ENCODE measurements at regions not wholly inside any gene's neighbourhood (a gene's known extent, or its start where the extent isn't known, plus 50 kb on each side); places are given as distances from the start of the nearest gene placed in this dataset.

- 92 to 94% methylated on average over 8 of the region's 8 CpGs for WGBS, 2 donors
- Histone ChIP-seq H3K27me3 (no peaks in the 10 kb centered on the region), H3K36me3 (no peaks in the 10 kb centered on the region), H3K4me1 (no peaks in the 10 kb centered on the region), H3K4me3 (no peak overlapping the region), H3K27ac (no peak overlapping the region), H3K9me3 (no peaks in the 10 kb centered on the region)
- DNase-seq: no peak
- TF ChIP-seq, protein P1, sequence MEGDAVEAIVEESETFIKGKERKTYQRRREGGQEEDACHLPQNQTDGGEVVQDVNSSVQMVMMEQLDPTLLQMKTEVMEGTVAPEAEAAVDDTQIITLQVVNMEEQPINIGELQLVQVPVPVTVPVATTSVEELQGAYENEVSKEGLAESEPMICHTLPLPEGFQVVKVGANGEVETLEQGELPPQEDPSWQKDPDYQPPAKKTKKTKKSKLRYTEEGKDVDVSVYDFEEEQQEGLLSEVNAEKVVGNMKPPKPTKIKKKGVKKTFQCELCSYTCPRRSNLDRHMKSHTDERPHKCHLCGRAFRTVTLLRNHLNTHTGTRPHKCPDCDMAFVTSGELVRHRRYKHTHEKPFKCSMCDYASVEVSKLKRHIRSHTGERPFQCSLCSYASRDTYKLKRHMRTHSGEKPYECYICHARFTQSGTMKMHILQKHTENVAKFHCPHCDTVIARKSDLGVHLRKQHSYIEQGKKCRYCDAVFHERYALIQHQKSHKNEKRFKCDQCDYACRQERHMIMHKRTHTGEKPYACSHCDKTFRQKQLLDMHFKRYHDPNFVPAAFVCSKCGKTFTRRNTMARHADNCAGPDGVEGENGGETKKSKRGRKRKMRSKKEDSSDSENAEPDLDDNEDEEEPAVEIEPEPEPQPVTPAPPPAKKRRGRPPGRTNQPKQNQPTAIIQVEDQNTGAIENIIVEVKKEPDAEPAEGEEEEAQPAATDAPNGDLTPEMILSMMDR (IDR thresholded peaks at IDR 0.05): no peak
- no peak for TF ChIP-seq POLR2A (IDR thresholded peaks at IDR 0.05)
- intact Hi-C loops (cut with DNase I): no loop called here
Observed at GRCh38 chr5:2910401-2911175, 159.1 kb upstream of the IRX2 start.

DNA sequence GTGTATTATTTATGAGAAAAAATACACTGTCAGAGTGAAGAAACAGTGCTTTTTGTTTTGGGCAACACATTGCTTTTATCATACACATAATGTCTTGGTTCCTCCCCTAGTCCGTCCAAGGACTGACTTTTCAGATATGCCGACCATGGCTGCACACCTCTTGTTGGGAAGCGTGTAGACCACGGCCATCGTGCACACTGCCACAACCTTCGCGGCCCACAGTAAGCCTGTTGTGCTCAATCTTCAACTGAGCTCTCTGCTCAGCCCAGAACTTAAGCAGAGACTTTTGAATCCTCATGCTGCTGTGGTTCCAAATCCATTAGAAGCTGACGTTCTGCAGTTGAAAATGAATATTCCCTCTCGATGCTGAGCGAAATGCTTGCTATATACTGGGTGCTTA is 157.6 kb upstream of the IRX2 start:
- intact Hi-C loops (cut with DNase I): no loop called here
- Histone ChIP-seq H3K36me3 (no peaks in the 10 kb centered on the region), H3K27me3 (no peaks in the 10 kb centered on the region), H3K27ac (no peak overlapping the region), H3K9me3 (no peaks in the 10 kb centered on the region), H3K4me1 (no peaks in the 10 kb centered on the region), H3K4me3 (no peak overlapping the region)
- no peak for DNase-seq
- TF ChIP-seq POLR2A (IDR thresholded peaks at IDR 0.05): no peak
- no peak for TF ChIP-seq POLR2AphosphoS5 (IDR thresholded peaks at IDR 0.05)
- TF ChIP-seq, protein P1 (IDR thresholded peaks at IDR 0.05): no peak
- TF ChIP-seq EP300 (IDR thresholded peaks at IDR 0.05): no peak
- 91% methylated on average over 10 of the region's 10 CpGs for WGBS, 2 donors

DNA sequence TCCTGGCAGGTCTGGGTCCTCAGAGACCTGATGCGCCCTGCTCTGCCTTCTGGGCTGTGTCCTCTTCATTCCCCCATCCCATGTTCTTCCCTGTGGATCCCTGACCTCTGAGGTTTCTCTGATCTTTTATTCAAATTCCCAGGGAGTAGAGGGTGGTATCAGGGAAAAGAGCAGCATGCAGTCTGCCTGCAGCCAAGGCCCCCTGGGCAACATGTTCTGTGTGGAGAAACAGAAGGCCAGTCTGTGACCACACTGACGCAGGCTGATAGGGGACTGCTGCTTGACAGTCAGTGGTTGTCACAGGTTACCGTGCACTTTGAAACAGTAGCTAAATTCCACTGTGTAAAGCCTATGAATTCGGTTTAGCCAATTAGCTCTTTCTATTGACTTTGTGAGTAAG is 156.6 kb upstream of the IRX2 start:
- intact Hi-C loops (cut with DNase I): no loop called here
- no peaks in the 10 kb centered on the region for H3K9me3 ChIP-seq
- TF ChIP-seq EP300 (IDR thresholded peaks at IDR 0.05): no peak
- TF ChIP-seq, protein P1 (IDR thresholded peaks at IDR 0.05): no peak
- no peak for TF ChIP-seq POLR2A (IDR thresholded peaks at IDR 0.05)
- no peak for TF ChIP-seq POLR2AphosphoS5 (IDR thresholded peaks at IDR 0.05)
- no peaks in the 10 kb centered on the region for H3K27me3 ChIP-seq
- 69 to 81% methylated on average over 4 of the region's 4 CpGs for WGBS, 2 donors
- H3K27ac ChIP-seq: no peak overlapping the region
- H3K4me1 ChIP-seq: no peaks in the 10 kb centered on the region
- no peak overlapping the region for H3K4me3 ChIP-seq
- H3K36me3 ChIP-seq: no peaks in the 10 kb centered on the region
- DNase-seq: no peak

- no peak for TF ChIP-seq EP300 (IDR thresholded peaks at IDR 0.05)
Observed at GRCh38 chr5:2906302-2907090, 155.0 kb upstream of the IRX2 start.

DNA sequence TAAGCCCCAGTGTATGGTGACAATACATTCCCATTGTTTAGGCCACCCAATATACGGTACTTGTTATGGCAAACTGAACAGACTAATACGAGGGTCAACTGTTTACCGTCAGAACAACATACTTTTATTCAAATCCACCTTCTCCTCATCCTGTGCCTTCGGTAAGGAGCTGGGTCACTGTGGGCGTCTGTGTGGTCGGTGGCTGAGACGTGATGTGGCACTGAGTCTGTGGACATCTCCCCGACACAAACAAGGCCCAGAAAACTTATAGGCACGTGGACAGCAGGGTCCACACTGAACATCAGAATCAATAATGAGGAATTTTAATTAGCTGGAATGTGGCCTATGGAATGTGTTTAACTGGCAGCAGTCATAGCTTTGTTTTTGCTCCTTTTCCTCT is 154.3 kb upstream of the IRX2 start:
- Histone ChIP-seq H3K36me3 (no peaks in the 10 kb centered on the region), H3K4me1 (no peaks in the 10 kb centered on the region), H3K27me3 (no peaks in the 10 kb centered on the region), H3K27ac (no peak overlapping the region), H3K9me3 (no peaks in the 10 kb centered on the region), H3K4me3 (no peak overlapping the region)
- TF ChIP-seq POLR2AphosphoS5 (IDR thresholded peaks at IDR 0.05) (no peak), POLR2A (IDR thresholded peaks at IDR 0.05) (no peak), EP300 (IDR thresholded peaks at IDR 0.05) (no peak)
- TF ChIP-seq, protein P1 (IDR thresholded peaks at IDR 0.05): no peak
- intact Hi-C loops (cut with DNase I): no loop called here
- DNase-seq: no peak
- whole genome bisulfite sequencing, 2 donors: 71 to 73% methylated on average over 9 of the region's 9 CpGs

More at GRCh38 chr5:2906302-2907090, 155.0 kb upstream of the IRX2 start:
- H3K9me3 ChIP-seq: no peaks in the 10 kb centered on the region
- WGBS, 2 donors: 76 to 79% methylated on average over 8 of the region's 8 CpGs
- H3K36me3 ChIP-seq: no peaks in the 10 kb centered on the region
- no peaks in the 10 kb centered on the region for H3K27me3 ChIP-seq
- H3K4me1 ChIP-seq: no peaks in the 10 kb centered on the region
- no peak overlapping the region for H3K27ac ChIP-seq
- intact Hi-C loops (cut with DNase I): no loop called here
- DNase-seq: no peak
- H3K4me3 ChIP-seq: no peak overlapping the region

All from sigmoid colon (tissue), 6 donors.